Urinary bladder (tissue), 3 donors: ENCODE measurements at regions not wholly inside any gene's neighbourhood (a gene's known extent, or its start where the extent isn't known, plus 50 kb on each side); places are given as distances from the start of the nearest gene placed in this dataset.

Experiments used
- DNase-seq: peaks from one replicate; pipeline ENCODE4 v3.0.0-alpha.2; 2015; ENCODE audit errors: extremely low spot score
- H3K27ac ChIP-seq: one replicate; pipeline ENCODE4 v1.5.1; 2013; ENCODE audit warnings: low read depth, mild to moderate bottlenecking, moderate library complexity
- H3K36me3 ChIP-seq: one replicate; pipeline ENCODE4 v1.6.1; 2013; ENCODE audit warnings: mild to moderate bottlenecking, moderate library complexity; ENCODE audit not compliant: insufficient read depth
- H3K4me1 ChIP-seq: one replicate; pipeline ENCODE4 v1.6.1; 2013; ENCODE audit warnings: mild to moderate bottlenecking, moderate library complexity; ENCODE audit not compliant: insufficient read depth
- H3K4me3 ChIP-seq: one replicate; pipeline ENCODE4 v1.5.1; 2013; ENCODE audit warnings: low read depth, low read length
- WGBS: extraction: QIAGEN DNeasy Blood & Tissue Kit; methylation state at CpG from one replicate; pipeline ENCODE4 v1.1.7; 2013; 5-methylcytosine and 5-hydroxymethylcytosine counted together
- donor health status: healthy with polysubstance abuse.
- donor health status: healthy.

DNA sequence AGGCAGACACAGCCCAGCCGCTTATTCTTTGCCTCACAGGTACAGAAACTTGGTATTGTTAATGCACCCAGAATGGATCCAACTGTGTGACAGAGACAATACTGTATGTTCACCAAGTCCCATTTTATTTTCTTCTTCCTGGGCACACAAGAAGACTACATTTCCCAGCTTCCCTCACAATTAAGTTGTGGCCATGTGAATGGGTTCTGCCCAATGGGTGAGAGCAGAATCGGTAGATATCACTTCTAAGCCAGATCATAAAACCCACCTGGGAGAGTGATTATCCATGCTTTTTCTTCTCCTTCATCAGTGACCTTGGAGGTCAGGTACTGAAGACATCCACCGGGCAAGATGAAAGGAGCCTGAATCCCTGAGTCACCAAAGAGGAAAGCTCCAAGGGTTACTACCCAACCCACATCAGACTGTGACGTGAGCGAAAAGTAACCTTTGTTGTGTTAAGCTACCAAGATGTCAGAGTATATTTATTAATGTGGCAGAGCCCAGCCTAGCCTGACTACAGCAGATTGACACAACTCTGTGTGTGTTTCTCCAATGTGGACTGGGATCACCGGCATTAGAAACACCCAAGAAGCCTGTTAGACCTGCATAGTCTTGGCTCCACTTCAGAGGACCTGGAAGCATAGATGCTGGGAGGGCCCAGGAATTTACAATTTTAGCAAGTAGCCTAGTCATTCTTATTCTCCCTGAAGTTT lies 79.1 kb upstream of the GRIK3 start:
- no peak overlapping the region for H3K27ac ChIP-seq
- no peaks in the 10 kb centered on the region for H3K4me1 ChIP-seq
- WGBS = 74% methylated on average over 6 of the region's 6 CpGs
- H3K36me3 ChIP-seq = no peaks in the 10 kb centered on the region
- DNase-seq = no peak
- H3K4me3 ChIP-seq = no peak overlapping the region

- Histone ChIP-seq H3K36me3 (no peaks in the 10 kb centered on the region), H3K4me3 (no peak overlapping the region), H3K27ac (no peak overlapping the region), H3K4me1 (no peaks in the 10 kb centered on the region)
- no peak for DNase-seq
- WGBS = 49% methylated on average over 1 of the region's 1 CpG
These were observed 84.5 kb upstream of the GRIK3 start for GRCh38 chr1:37118790-37119189.

GRCh38 chr1:37120279-37120678 lies 86.0 kb upstream of the GRIK3 start:
- 74% methylated on average over 6 of the region's 6 CpGs for WGBS
- DNase-seq = no peak

GRCh38 chr1:37123276-37124115 lies 89.2 kb upstream of the GRIK3 start:
- 31% methylated on average over 9 of the region's 9 CpGs for WGBS
- no peaks in the 10 kb centered on the region for H3K36me3 ChIP-seq
- H3K4me3 ChIP-seq = no peak overlapping the region
- H3K27ac ChIP-seq = no peak overlapping the region
- no peaks in the 10 kb centered on the region for H3K4me1 ChIP-seq
- DNase-seq = no peak

More at GRCh38 chr1:37120279-37120678, 86.0 kb upstream of the GRIK3 start:
- no peak overlapping the region for H3K4me3 ChIP-seq
- no peaks in the 10 kb centered on the region for H3K4me1 ChIP-seq
- no peaks in the 10 kb centered on the region for H3K36me3 ChIP-seq
- H3K27ac ChIP-seq = no peak overlapping the region

DNA sequence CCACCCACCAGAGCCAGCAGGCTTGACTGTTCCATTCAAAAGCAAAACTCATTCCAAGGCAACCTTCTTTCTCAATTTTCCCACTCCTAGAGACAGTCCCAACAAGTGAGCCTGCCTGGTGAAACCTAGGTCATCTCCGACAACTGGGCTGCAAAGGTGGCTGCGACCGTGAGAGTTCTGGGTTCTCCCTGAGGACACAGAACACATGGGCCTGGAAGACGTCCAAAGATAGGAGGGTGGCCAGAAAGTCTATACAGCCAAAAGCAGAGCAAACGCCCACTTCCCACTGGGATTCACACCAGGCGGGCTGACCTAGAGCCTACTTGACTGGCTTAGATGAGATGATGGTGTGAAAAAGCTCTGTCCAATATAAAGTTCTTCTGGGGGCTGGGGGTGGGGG lies 90.2 kb upstream of the GRIK3 start:
- H3K36me3 ChIP-seq = no peaks in the 10 kb centered on the region
- 48% methylated on average over 6 of the region's 6 CpGs for WGBS
- no peak overlapping the region for H3K27ac ChIP-seq
- no peaks in the 10 kb centered on the region for H3K4me1 ChIP-seq
- no peak for DNase-seq
- H3K4me3 ChIP-seq = no peak overlapping the region

GRCh38 chr1:37125295-37125694 lies 91.0 kb upstream of the GRIK3 start:
- H3K4me3 ChIP-seq = no peak overlapping the region
- 68% methylated on average over 3 of the region's 3 CpGs for WGBS
- H3K4me1 ChIP-seq = no peaks in the 10 kb centered on the region
- no peak overlapping the region for H3K27ac ChIP-seq
- no peaks in the 10 kb centered on the region for H3K36me3 ChIP-seq
- no peak for DNase-seq

DNA sequence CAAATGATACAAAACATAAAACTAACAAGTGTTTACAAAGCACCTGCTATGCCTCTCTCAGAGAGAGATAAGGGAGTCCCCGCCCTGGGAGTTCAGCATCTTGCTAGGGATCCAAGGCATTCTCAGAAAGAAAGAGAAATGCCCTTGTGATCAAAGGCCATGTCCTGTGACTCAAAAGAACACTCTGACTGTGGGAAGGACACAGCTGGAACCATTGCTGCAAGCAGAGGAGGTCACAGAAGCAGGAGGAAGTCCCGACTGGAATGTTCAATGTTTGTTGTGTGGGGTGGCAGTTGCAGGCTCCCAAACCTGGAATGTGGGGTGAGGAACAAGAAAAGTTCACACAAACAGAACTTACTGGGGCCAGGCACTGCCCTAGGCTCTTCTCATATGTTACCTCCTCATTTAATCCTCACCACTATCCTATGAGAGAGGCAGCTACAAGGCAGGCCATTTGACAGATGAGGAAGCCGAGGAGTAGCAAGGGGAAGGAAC lies 93.0 kb upstream of the GRIK3 start:
- no peaks in the 10 kb centered on the region for H3K4me1 ChIP-seq
- no peak overlapping the region for H3K27ac ChIP-seq
- no peak overlapping the region for H3K4me3 ChIP-seq
- H3K36me3 ChIP-seq = no peaks in the 10 kb centered on the region
- WGBS = 63% methylated on average over 3 of the region's 3 CpGs
- DNase-seq = no peak

DNA sequence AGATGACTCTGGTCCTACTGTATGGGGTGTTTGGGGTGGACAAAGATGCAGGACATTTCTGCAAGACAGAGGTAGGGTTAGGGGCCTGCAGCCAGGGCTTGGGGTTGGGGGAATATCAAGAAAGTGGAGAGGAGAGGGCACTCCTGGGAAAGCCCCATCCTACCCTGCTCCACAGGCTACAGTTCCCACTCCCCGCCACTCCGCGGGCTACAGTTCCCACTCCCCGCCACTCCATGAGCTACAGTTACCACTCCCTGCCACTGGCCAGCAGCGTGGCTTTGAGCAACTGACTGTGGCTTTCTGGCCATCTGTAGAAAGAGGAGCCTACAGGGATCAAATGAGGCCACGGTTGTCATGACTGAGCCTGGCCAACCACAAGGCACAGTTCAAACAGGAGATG lies 93.8 kb upstream of the GRIK3 start:
- no peak for DNase-seq

GRCh38 chr1:37130221-37130948 lies 96.1 kb upstream of the GRIK3 start:
- H3K4me1 ChIP-seq = no peaks in the 10 kb centered on the region
- no peak overlapping the region for H3K4me3 ChIP-seq
- no peak for DNase-seq
- no peak overlapping the region for H3K27ac ChIP-seq
- 62% methylated on average over 5 of the region's 5 CpGs for WGBS
- H3K36me3 ChIP-seq = no peaks in the 10 kb centered on the region

More for the DNA sequence above, 93.8 kb upstream of the GRIK3 start:
- Histone ChIP-seq H3K27ac (no peak overlapping the region), H3K36me3 (no peaks in the 10 kb centered on the region), H3K4me1 (no peaks in the 10 kb centered on the region), H3K4me3 (no peak overlapping the region)
- WGBS = 87% methylated on average over 6 of the region's 6 CpGs

DNA sequence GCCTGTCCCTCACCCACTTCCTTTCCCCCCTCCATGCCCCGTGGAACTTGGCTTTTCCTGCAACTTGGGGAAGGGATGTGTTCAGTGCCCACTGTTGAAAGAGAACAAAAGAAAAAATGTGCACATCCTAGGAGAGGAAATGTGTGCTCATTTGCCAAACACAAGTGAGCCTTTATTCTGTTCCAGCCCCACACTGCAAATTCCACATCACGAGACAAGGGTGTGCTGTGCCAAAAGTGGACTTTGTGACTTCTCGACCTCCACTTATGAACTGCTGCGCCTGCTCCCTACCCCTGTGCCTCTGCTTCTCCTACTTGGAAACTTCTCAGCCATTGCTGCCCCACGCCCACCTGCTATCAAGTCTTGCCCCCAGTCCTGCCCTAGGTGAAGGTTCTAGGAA lies 97.0 kb upstream of the GRIK3 start:
- Histone ChIP-seq H3K36me3 (no peaks in the 10 kb centered on the region), H3K4me3 (no peak overlapping the region), H3K4me1 (no peaks in the 10 kb centered on the region), H3K27ac (no peak overlapping the region)
- 65% methylated on average over 5 of the region's 5 CpGs for WGBS
- DNase-seq = no peak

DNA sequence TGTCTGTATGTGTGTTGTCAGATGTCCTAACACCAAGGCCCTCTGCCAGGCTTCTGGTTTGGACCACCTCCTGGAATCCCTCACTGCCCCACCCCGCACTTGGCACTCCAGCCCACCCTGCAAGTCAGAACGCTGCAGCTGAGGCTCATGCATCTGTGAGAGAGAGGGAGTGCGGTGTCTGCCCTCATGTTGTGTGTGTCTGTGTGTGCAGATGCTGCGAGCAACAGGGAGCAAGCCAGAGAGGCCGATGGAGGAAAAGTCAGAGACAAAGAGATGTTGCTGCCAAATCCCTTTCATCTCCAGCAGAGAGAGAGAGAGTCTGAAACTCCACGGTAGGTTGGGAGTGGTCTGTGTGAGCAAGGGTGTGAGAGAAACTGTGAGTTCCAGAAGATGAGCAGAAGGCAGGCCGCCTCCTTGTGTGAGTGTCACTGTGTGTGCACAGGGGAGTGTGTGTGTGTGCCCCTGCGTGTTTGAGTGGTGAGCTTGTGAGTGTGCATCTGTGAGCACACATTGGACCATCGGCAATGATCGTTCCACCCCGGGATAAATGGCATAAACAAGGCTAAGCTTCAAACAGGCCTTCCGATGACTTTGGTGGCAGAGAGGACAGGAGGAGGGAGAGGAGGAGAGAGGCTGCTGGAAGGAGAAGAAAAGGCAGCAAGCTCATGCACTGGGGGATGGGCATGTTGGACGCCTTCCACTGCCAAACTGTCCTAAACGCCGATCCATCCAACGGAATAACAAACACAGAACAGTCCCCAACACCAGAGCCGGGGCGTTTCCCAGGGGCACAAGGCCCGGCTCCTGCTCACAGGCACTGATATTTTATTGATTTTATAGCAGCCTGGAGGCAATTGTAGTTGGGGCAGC lies 99.2 kb upstream of the GRIK3 start:
- WGBS = 58% methylated on average over 19 of the region's 19 CpGs
- no peak overlapping the region for H3K27ac ChIP-seq
- no peak for DNase-seq
- H3K4me1 ChIP-seq = no peaks in the 10 kb centered on the region
- H3K36me3 ChIP-seq = no peaks in the 10 kb centered on the region
- H3K4me3 ChIP-seq = no peak overlapping the region

- 75% methylated on average over 4 of the region's 4 CpGs for WGBS
- Histone ChIP-seq H3K4me3 (no peak overlapping the region), H3K27ac (no peak overlapping the region), H3K4me1 (no peaks in the 10 kb centered on the region), H3K36me3 (no peaks in the 10 kb centered on the region)
- no peak for DNase-seq
These were observed 100.3 kb upstream of the GRIK3 start for GRCh38 chr1:37134599-37134998.

- 78% methylated on average over 8 of the region's 8 CpGs for WGBS
- no peak for DNase-seq
- H3K36me3 ChIP-seq = no peaks in the 10 kb centered on the region
These were observed 100.7 kb upstream of the GRIK3 start for GRCh38 chr1:37135032-37135431.

More at GRCh38 chr1:37135032-37135431, 100.7 kb upstream of the GRIK3 start:
- Histone ChIP-seq H3K4me3 (no peak overlapping the region), H3K27ac (no peak overlapping the region), H3K4me1 (no peaks in the 10 kb centered on the region)
